SK-N-SH (cell line): ENCODE measurements at regions not wholly inside any gene's neighbourhood (a gene's known extent, or its start where the extent isn't known, plus 50 kb on each side); places are given as distances from the start of the nearest gene placed in this dataset.

Experiments
- CHD2 ChIP-seq: fragments of 150-350 bp; IDR thresholded peaks from 2 replicates; pipeline ENCODE4 v1.6.1; 2018; ENCODE audit warnings: low read length; ENCODE audit not compliant: partially characterized antibody
- CTCF ChIP-seq: fragments of 200-600 bp; sonication (generic); IDR thresholded peaks from 2 replicates; pipeline ENCODE4 v1.6.1; 2017; ENCODE audit warnings: antibody characterized with exemption, mild to moderate bottlenecking, moderate library complexity
- ELF1 ChIP-seq: IDR thresholded peaks from 2 replicates; pipeline ENCODE4 v1.4.0; 2012
- FOXJ3 ChIP-seq: sonication (generic); formaldehyde crosslinking; IDR thresholded peaks from 2 replicates; pipeline ENCODE4 v1.5.1; 2020; ENCODE audit warnings: mild to moderate bottlenecking, missing genetic modification reagents
- POLR2AphosphoS5 ChIP-seq: IDR thresholded peaks from 2 replicates; pipeline ENCODE4 v1.6.1; 2012; ENCODE audit warnings: low read depth, low read length
- RAD21 ChIP-seq: IDR thresholded peaks from 2 replicates; pipeline ENCODE4 v1.6.1; 2012; ENCODE audit warnings: mild to moderate bottlenecking, low read length
- RFX5 ChIP-seq: IDR thresholded peaks from 2 replicates; pipeline ENCODE4 v1.6.1; 2012; ENCODE audit warnings: mild to moderate bottlenecking, improper control_type of control experiment, low read length
- USF2 ChIP-seq: fragments of 150-350 bp; IDR thresholded peaks from 2 replicates; pipeline ENCODE4 v1.6.1; 2017; ENCODE audit warnings: antibody characterized with exemption, low read length, low read depth, borderline replicate concordance
- TF ChIP-seq, protein P1 (sequence below): IDR thresholded peaks from 2 replicates; pipeline ENCODE4; 2012
- TF ChIP-seq, protein P2 (sequence below): IDR thresholded peaks from 2 replicates; pipeline ENCODE4 v1.4.0; 2012; ENCODE audit warnings: low read depth, borderline replicate concordance
- TF ChIP-seq, protein P3 (sequence below): IDR thresholded peaks from 2 replicates; pipeline ENCODE4 v1.4.0; 2012; ENCODE audit warnings: low read depth

GRCh38 chr4:26207631-26208030 is 113.2 kb upstream of the RBPJ start:
- TF ChIP-seq, protein P1, sequence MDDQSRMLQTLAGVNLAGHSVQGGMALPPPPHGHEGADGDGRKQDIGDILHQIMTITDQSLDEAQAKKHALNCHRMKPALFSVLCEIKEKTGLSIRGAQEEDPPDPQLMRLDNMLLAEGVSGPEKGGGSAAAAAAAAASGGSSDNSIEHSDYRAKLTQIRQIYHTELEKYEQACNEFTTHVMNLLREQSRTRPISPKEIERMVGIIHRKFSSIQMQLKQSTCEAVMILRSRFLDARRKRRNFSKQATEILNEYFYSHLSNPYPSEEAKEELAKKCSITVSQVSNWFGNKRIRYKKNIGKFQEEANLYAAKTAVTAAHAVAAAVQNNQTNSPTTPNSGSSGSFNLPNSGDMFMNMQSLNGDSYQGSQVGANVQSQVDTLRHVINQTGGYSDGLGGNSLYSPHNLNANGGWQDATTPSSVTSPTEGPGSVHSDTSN: no peak
- no peak for TF ChIP-seq CTCF
- no peak for TF ChIP-seq USF2
- TF ChIP-seq, protein P2, sequence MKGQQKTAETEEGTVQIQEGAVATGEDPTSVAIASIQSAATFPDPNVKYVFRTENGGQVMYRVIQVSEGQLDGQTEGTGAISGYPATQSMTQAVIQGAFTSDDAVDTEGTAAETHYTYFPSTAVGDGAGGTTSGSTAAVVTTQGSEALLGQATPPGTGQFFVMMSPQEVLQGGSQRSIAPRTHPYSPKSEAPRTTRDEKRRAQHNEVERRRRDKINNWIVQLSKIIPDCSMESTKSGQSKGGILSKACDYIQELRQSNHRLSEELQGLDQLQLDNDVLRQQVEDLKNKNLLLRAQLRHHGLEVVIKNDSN: no peak
- no peak for TF ChIP-seq CHD2
- TF ChIP-seq, protein P3, sequence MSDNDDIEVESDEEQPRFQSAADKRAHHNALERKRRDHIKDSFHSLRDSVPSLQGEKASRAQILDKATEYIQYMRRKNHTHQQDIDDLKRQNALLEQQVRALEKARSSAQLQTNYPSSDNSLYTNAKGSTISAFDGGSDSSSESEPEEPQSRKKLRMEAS: no peak
- TF ChIP-seq ELF1: no peak
- TF ChIP-seq POLR2AphosphoS5: no peak
- no peak for TF ChIP-seq FOXJ3
- TF ChIP-seq RFX5: no peak
- TF ChIP-seq RAD21: no peak
